Astrocyte (in vitro differentiated cells and primary cell): ENCODE measurements at regions not wholly inside any gene's neighbourhood (a gene's known extent, or its start where the extent isn't known, plus 50 kb on each side); places are given as distances from the start of the nearest gene placed in this dataset.

Experiments
- DNase-seq: peaks from one replicate; pipeline ENCODE4 v3.0.0-alpha.2; 2010; ENCODE audit warnings: low read depth
- FAIRE-seq: peaks from 2 replicates; lab custom pipeline; 2011; peaks lifted over from hg19 to GRCh38; lab: Jason Lieb, UNC
- H2AFZ ChIP-seq: 2 replicates; pipeline ENCODE4 v1.6.0; 2012; ENCODE audit warnings: low read depth, low read length, inconsistent platforms
- H3K27ac ChIP-seq: 2 replicates; pipeline ENCODE4 v1.5.1; 2011; ENCODE audit warnings: low read depth, low read length, inconsistent platforms
- H3K27me3 ChIP-seq: 2 replicates; pipeline ENCODE4 v1.6.0; 2011; ENCODE audit warnings: low read length, inconsistent platforms; ENCODE audit not compliant: insufficient read depth
- H3K36me3 ChIP-seq: 2 replicates; pipeline ENCODE4 v1.5.1; 2011; ENCODE audit warnings: low read length, inconsistent platforms; ENCODE audit not compliant: insufficient read depth
- H3K4me1 ChIP-seq: 2 replicates; pipeline ENCODE4 v1.5.1; 2011; ENCODE audit warnings: low read length, inconsistent platforms; ENCODE audit not compliant: insufficient read depth
- H3K4me2 ChIP-seq: 2 replicates; pipeline ENCODE4 v1.6.0; 2012; ENCODE audit warnings: low read length, inconsistent platforms
- H3K4me3 ChIP-seq: 2 replicates; pipeline ENCODE4 v1.5.1; 2011; ENCODE audit warnings: low read depth, mild to moderate bottlenecking, low read length, inconsistent platforms; ENCODE audit not compliant: insufficient read depth
- H3K79me2 ChIP-seq: 2 replicates; pipeline ENCODE4 v1.6.0; 2012; ENCODE audit warnings: mild to moderate bottlenecking, low read length, inconsistent platforms; ENCODE audit not compliant: insufficient read depth
- H3K9ac ChIP-seq: 2 replicates; pipeline ENCODE4 v1.6.0; 2012; ENCODE audit warnings: mild to moderate bottlenecking, low read length, inconsistent platforms
- H3K9me3 ChIP-seq: 2 replicates; pipeline ENCODE4 v1.5.1; 2012; ENCODE audit warnings: low read depth, mild to moderate bottlenecking, low read length, inconsistent platforms; ENCODE audit not compliant: insufficient read depth
- H4K20me1 ChIP-seq: 2 replicates; pipeline ENCODE4 v1.6.0; 2012; ENCODE audit warnings: low read length, inconsistent platforms; ENCODE audit not compliant: insufficient read depth
- H3K27ac Mint-ChIP-seq: one replicate; pipeline ENCODE4 v1.8.0; 2021; ENCODE audit warnings: mild to moderate bottlenecking, mixed read lengths; ENCODE audit not compliant: unreplicated experiment
- H3K27me3 Mint-ChIP-seq: one replicate; pipeline ENCODE4 v1.8.0; 2021; ENCODE audit warnings: low read depth, mixed read lengths; ENCODE audit not compliant: unreplicated experiment
- H3K36me3 Mint-ChIP-seq: one replicate; pipeline ENCODE4 v1.8.0; 2021; ENCODE audit warnings: low read depth, mixed read lengths; ENCODE audit not compliant: unreplicated experiment
- H3K4me1 Mint-ChIP-seq: one replicate; pipeline ENCODE4 v1.8.0; 2021; ENCODE audit warnings: low read depth, mixed read lengths; ENCODE audit not compliant: unreplicated experiment
- H3K4me3 Mint-ChIP-seq: one replicate; pipeline ENCODE4 v1.8.0; 2021; ENCODE audit warnings: mild to moderate bottlenecking, moderate library complexity, mixed read lengths; ENCODE audit not compliant: unreplicated experiment
- H3K9me3 Mint-ChIP-seq: one replicate; pipeline ENCODE4 v1.8.0; 2021; ENCODE audit warnings: mild to moderate bottlenecking, mixed read lengths; ENCODE audit not compliant: unreplicated experiment
- CTCF ChIP-seq: IDR thresholded peaks from 2 replicates; pipeline ENCODE4 v1.5.1; 2011; ENCODE audit warnings: low read depth, mild to moderate bottlenecking, inconsistent platforms, low read length, moderate library complexity; ENCODE audit not compliant: insufficient read depth
- EZH2 ChIP-seq: IDR thresholded peaks from 2 replicates; pipeline ENCODE4 v1.6.1; 2012; ENCODE audit warnings: mild to moderate bottlenecking, low read length, inconsistent platforms; ENCODE audit not compliant: insufficient read depth

- peaks cover 22% of the 10 kb centered on the region for H3K4me1 Mint-ChIP-seq
- DNase-seq (no peak), FAIRE-seq (no peak)
- no peak overlapping the region for H3K4me3 ChIP-seq
- no peaks in the 10 kb centered on the region for H3K36me3 ChIP-seq
- H3K79me2 ChIP-seq, result no peaks in the 10 kb centered on the region
- no peak overlapping the region for H2AFZ ChIP-seq
- TF ChIP-seq EZH2, result no peak
- TF ChIP-seq CTCF, result no peak
- no peaks in the 10 kb centered on the region for H3K9me3 ChIP-seq
- no peak overlapping the region for H3K9ac ChIP-seq
- H3K36me3 Mint-ChIP-seq, result no peaks in the 10 kb centered on the region
- H3K4me1 ChIP-seq, result peaks cover 3% of the 10 kb centered on the region
- H4K20me1 ChIP-seq, result no peaks in the 10 kb centered on the region
- no peak overlapping the region for H3K27ac Mint-ChIP-seq
- no peak overlapping the region for H3K4me2 ChIP-seq
- no peaks in the 10 kb centered on the region for H3K9me3 Mint-ChIP-seq
- no peak overlapping the region for H3K4me3 Mint-ChIP-seq
- H3K27me3 ChIP-seq, result no peaks in the 10 kb centered on the region
- H3K27me3 Mint-ChIP-seq, result no peaks in the 10 kb centered on the region
- H3K27ac ChIP-seq, result no peak overlapping the region
Observed at GRCh38 chr7:79531905-79532664, 78.6 kb upstream of the MAGI2 start.

- H2AFZ ChIP-seq, result no peak overlapping the region
Observed at GRCh38 chr7:79531116-79531515, 77.6 kb upstream of the MAGI2 start.

More at GRCh38 chr7:79531116-79531515, 77.6 kb upstream of the MAGI2 start:
- Mint-ChIP-seq H3K27me3 (no peaks in the 10 kb centered on the region), H3K27ac (no peak overlapping the region), H3K9me3 (no peaks in the 10 kb centered on the region), H3K4me1 (peaks cover 22% of the 10 kb centered on the region), H3K4me3 (no peak overlapping the region), H3K36me3 (no peaks in the 10 kb centered on the region)
- no peak overlapping the region for H3K27ac ChIP-seq
- H4K20me1 ChIP-seq, result no peaks in the 10 kb centered on the region
- DNase-seq (no peak), FAIRE-seq (no peak)
- TF ChIP-seq CTCF, result no peak
- TF ChIP-seq EZH2, result no peak
- no peak overlapping the region for H3K9ac ChIP-seq
- H3K9me3 ChIP-seq, result no peaks in the 10 kb centered on the region
- H3K36me3 ChIP-seq, result no peaks in the 10 kb centered on the region
- no peaks in the 10 kb centered on the region for H3K79me2 ChIP-seq
- no peak overlapping the region for H3K4me3 ChIP-seq
- H3K4me2 ChIP-seq, result no peak overlapping the region
- peaks cover 3% of the 10 kb centered on the region for H3K4me1 ChIP-seq
- H3K27me3 ChIP-seq, result no peaks in the 10 kb centered on the region
